ENCODE measurements at regions not wholly inside any gene's neighbourhood (a gene's known extent, or its start where the extent isn't known, plus 50 kb on each side); places are given as distances from the start of the nearest gene placed in this dataset.

- ChIA-PET POLR2A (ENCODE audit: unreplicated experiment) (no interaction called here), CTCF (interaction anchor here (0.6 kb wide), 1 partner anchor 519 kb away, joined by 3 read pairs; no protein-coding TSS in a partner anchor)
- no peak for TF ChIP-seq EZH2 (IDR thresholded peaks at IDR 0.05; ENCODE audit: low read depth)
- no peak for TF ChIP-seq CTCF (conservative IDR thresholded peaks at IDR 0.05)
- no peaks in the 10 kb centered on the region for H3K27me3 ChIP-seq (ENCODE audit: insufficient read depth, low read depth)
- H2AFZ ChIP-seq, result no peak overlapping the region
- DNase-seq, result no peak
- H3K9me3 ChIP-seq (ENCODE audit: insufficient read depth, low read depth), result no peaks in the 10 kb centered on the region; the same call in 1 of the 2 replicates
- H3K27ac ChIP-seq, result no peak overlapping the region
- no TSS peak for BruUV-seq (replicated peaks)
- no peaks in the 10 kb centered on the region for H3K9me2 ChIP-seq (ENCODE audit: insufficient read depth)
- H4K20me1 ChIP-seq (ENCODE audit: insufficient read depth), result no peaks in the 10 kb centered on the region
- H3F3A ChIP-seq (ENCODE audit: insufficient read depth, low read depth), result no peaks in the 10 kb centered on the region
- H3K4me1 ChIP-seq (replicated peaks; ENCODE audit: insufficient read depth), result no peaks in the 10 kb centered on the region
- H3K4me2 ChIP-seq, result no peak overlapping the region
- intact Hi-C loops (cut with micrococcal nuclease; ENCODE audit: unreplicated experiment), result no loop called here
- no peak overlapping the region for H3K4me3 ChIP-seq
- no peaks in the 10 kb centered on the region for H3K36me3 ChIP-seq (ENCODE audit: low read depth)
- H3K79me2 ChIP-seq (ENCODE audit: low read depth), result no peaks in the 10 kb centered on the region
Measured at GRCh38 chr7:12913002-12913401, 225.6 kb downstream of the ARL4A start.

DNA sequence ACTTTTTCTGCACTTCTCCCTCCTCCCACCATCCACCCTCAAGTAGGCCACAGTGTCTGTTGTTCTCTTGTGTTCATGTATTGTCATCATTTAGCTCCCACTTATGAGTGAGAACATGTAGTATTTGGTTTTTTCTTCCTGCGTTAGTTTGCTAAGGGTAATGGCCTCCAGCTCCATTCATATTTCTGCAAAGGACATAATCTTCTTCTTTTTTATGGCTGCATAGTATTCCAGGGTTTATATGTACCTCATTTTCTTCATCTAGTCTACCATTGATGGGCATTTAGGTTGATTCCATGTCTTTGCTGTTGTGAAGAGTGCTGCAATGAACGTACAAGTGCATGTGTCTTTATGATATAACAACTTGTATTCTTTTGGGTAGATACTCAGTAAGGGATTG is 230.4 kb downstream of the ARL4A start:
- Histone ChIP-seq H3F3A (ENCODE audit: insufficient read depth, low read depth) (no peaks in the 10 kb centered on the region), H3K27ac (no peak overlapping the region), H2AFZ (no peak overlapping the region), H3K9me2 (ENCODE audit: insufficient read depth) (no peaks in the 10 kb centered on the region), H3K4me3 (no peak overlapping the region), H4K20me1 (ENCODE audit: insufficient read depth) (no peaks in the 10 kb centered on the region), H3K36me3 (ENCODE audit: low read depth) (no peaks in the 10 kb centered on the region), H3K9me3 (ENCODE audit: insufficient read depth, low read depth) (no peaks in the 10 kb centered on the region; the same call in 1 of the 2 replicates), H3K4me1 (replicated peaks; ENCODE audit: insufficient read depth) (0 out of 2 replicates have a peak, but pooled peaks cover 6% of the 10 kb centered on the region), H3K4me2 (no peak overlapping the region), H3K27me3 (ENCODE audit: insufficient read depth, low read depth) (no peaks in the 10 kb centered on the region), H3K79me2 (ENCODE audit: low read depth) (no peaks in the 10 kb centered on the region)
- intact Hi-C loops (cut with micrococcal nuclease; ENCODE audit: unreplicated experiment), result no loop called here
- no peak for DNase-seq
- BruUV-seq (replicated peaks), result no TSS peak
- TF ChIP-seq EZH2 (IDR thresholded peaks at IDR 0.05; ENCODE audit: low read depth) (no peak), CTCF (conservative IDR thresholded peaks at IDR 0.05) (no peak)
- ChIA-PET CTCF (no interaction called here), POLR2A (ENCODE audit: unreplicated experiment) (no interaction called here)

DNA sequence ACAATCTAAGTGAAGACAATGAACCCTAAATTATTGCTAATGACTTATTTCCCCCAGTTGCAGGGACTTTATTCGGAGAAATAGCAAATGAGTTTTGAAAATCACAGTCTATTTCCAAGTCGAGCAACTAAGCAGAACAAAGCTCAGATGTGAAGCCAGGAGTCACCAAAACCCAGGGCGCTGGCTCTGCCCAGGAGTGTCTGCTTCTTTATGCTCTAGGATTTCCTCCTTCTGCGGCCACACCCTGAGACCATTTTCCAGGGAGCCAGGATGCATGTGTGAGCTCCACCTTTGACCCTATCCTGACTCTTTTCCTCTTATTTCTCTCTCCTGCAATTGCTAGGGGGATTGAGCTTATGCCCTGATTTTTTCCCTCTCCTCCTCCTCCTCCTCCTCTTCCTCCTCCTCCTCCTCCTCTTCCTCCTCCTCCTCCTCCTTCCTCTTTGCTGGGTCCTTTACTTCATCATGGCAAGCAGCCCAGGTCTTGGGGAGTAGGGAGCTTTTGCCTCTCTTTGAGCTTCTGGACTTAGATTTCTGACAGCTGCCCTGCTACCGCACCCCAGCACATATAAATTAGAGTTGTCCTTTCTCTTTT is 234.4 kb downstream of the ARL4A start:
- Histone ChIP-seq H3K36me3 (ENCODE audit: low read depth) (no peaks in the 10 kb centered on the region), H3F3A (ENCODE audit: insufficient read depth, low read depth) (no peaks in the 10 kb centered on the region), H4K20me1 (ENCODE audit: insufficient read depth) (no peaks in the 10 kb centered on the region), H3K9me2 (ENCODE audit: insufficient read depth) (no peaks in the 10 kb centered on the region), H3K27me3 (ENCODE audit: insufficient read depth, low read depth) (no peaks in the 10 kb centered on the region), H3K27ac (no peak overlapping the region), H3K4me1 (replicated peaks; ENCODE audit: insufficient read depth) (peaks cover 22% of the 10 kb centered on the region), H3K9me3 (ENCODE audit: insufficient read depth, low read depth) (no peaks in the 10 kb centered on the region; the same call in 1 of the 2 replicates), H3K4me2 (no peak overlapping the region), H2AFZ (no peak overlapping the region), H3K4me3 (no peak overlapping the region), H3K79me2 (ENCODE audit: low read depth) (no peaks in the 10 kb centered on the region)
- BruUV-seq (replicated peaks), result no TSS peak
- intact Hi-C loops (cut with micrococcal nuclease; ENCODE audit: unreplicated experiment), result no loop called here
- POLR2A ChIA-PET (ENCODE audit: unreplicated experiment), result interaction anchor here (0.7 kb wide), 1 partner anchor 195 kb away, joined by 3 read pairs; no protein-coding TSS in a partner anchor
- peak in 1 of 2 experiments; percentile 3 for DNase-seq
- CTCF ChIA-PET, result no interaction called here
- TF ChIP-seq EZH2 (IDR thresholded peaks at IDR 0.05; ENCODE audit: low read depth) (no peak), CTCF (conservative IDR thresholded peaks at IDR 0.05) (no peak)

Measured in PC-9 (cell line).